SK-N-SH (cell line): ENCODE measurements at regions not wholly inside any gene's neighbourhood (a gene's known extent, or its start where the extent isn't known, plus 50 kb on each side); places are given as distances from the start of the nearest gene placed in this dataset.

Experiments
- CHD2 ChIP-seq: fragments of 150-350 bp; IDR thresholded peaks from 2 replicates; pipeline ENCODE4 v1.6.1; 2018; ENCODE audit warnings: low read length; ENCODE audit not compliant: partially characterized antibody
- CTCF ChIP-seq: fragments of 200-600 bp; sonication (generic); IDR thresholded peaks from 2 replicates; pipeline ENCODE4 v1.6.1; 2017; ENCODE audit warnings: antibody characterized with exemption, mild to moderate bottlenecking, moderate library complexity
- EP300 ChIP-seq, 2 experiments: IDR thresholded peaks; 2 replicates each; pipeline versions ENCODE4 v1.4.0 to v1.6.1; 2012; ENCODE audit warnings: borderline replicate concordance in 1 of 2, low read depth in 1 of 2, low read length in 1 of 2
- EZH2phosphoT487 ChIP-seq: fragments of 200-600 bp; sonication (generic); IDR thresholded peaks from 2 replicates; pipeline ENCODE4 v1.6.1; 2017; ENCODE audit warnings: low read depth, mixed run types, mild to moderate bottlenecking, antibody characterized with exemption, moderate library complexity, borderline replicate concordance
- FOXJ3 ChIP-seq: sonication (generic); formaldehyde crosslinking; IDR thresholded peaks from 2 replicates; pipeline ENCODE4 v1.5.1; 2020; ENCODE audit warnings: mild to moderate bottlenecking, missing genetic modification reagents
- JUND ChIP-seq: IDR thresholded peaks from 2 replicates; pipeline ENCODE4 v1.4.0; 2012
- MXI1 ChIP-seq: IDR thresholded peaks from 2 replicates; pipeline ENCODE4 v1.6.1; 2012; ENCODE audit warnings: mild to moderate bottlenecking, low read depth, low read length, improper control_type of control experiment
- NFIC ChIP-seq: IDR thresholded peaks from 2 replicates; pipeline ENCODE4 v1.4.0; 2012; ENCODE audit warnings: borderline replicate concordance
- POLR2AphosphoS5 ChIP-seq: IDR thresholded peaks from 2 replicates; pipeline ENCODE4 v1.6.1; 2012; ENCODE audit warnings: low read depth, low read length
- REST ChIP-seq: IDR thresholded peaks from 2 replicates; pipeline ENCODE4 v1.6.1; 2012; ENCODE audit warnings: mild to moderate bottlenecking, low read depth, low read length, moderate library complexity
- SIN3A ChIP-seq: IDR thresholded peaks from 2 replicates; pipeline ENCODE4 v1.6.1; 2012; ENCODE audit warnings: low read depth, mild to moderate bottlenecking, low read length, moderate library complexity, borderline replicate concordance
- SMC3 ChIP-seq: IDR thresholded peaks from 2 replicates; pipeline ENCODE4 v1.6.1; 2012; ENCODE audit warnings: low read depth, low read length, improper control_type of control experiment
- TEAD4 ChIP-seq: IDR thresholded peaks from 2 replicates; pipeline ENCODE4 v1.4.0; 2012; ENCODE audit warnings: mild to moderate bottlenecking, borderline replicate concordance; ENCODE audit not compliant: insufficient read depth
- USF2 ChIP-seq: fragments of 150-350 bp; IDR thresholded peaks from 2 replicates; pipeline ENCODE4 v1.6.1; 2017; ENCODE audit warnings: antibody characterized with exemption, low read length, low read depth, borderline replicate concordance

- TF ChIP-seq CTCF (no peak), SMC3 (no peak), EZH2phosphoT487 (no peak), TEAD4 (no peak), FOXJ3 (CRISPR knock-in tag) (no peak), USF2 (no peak), SIN3A (no peak), REST (no peak), EP300 (IDR thresholded peaks at IDR 0.05; ENCODE audit: borderline replicate concordance in 1 of 2, low read depth in 1 of 2, low read length in 1 of 2) (no peak), JUND (no peak), MXI1 (no peak), POLR2AphosphoS5 (no peak), NFIC (no peak), CHD2 (no peak)
These were observed 59.6 kb upstream of the NCOR2 start for GRCh38 chr12:124626971-124627411.
